Uterus (tissue), 2 donors: ENCODE measurements at regions not wholly inside any gene's neighbourhood (a gene's known extent, or its start where the extent isn't known, plus 50 kb on each side); places are given as distances from the start of the nearest gene placed in this dataset.

ENCODE experiments used
- CTCF ChIP-seq, 4 experiments: fragments of 200-600 bp in 2 of 4; fragments of 450-650 bp in 2 of 4; sonication (generic) in 2 of 4; IDR thresholded peaks; one replicate each; pipeline ENCODE4 v1.5.1; 2016 to 2019; ENCODE audit warnings: antibody characterized with exemption in 4 of 4, mild to moderate bottlenecking in 2 of 4, moderate library complexity in 1 of 4
- POLR2A ChIP-seq, 2 donors: fragments of 450-650 bp; IDR thresholded peaks; one replicate each; pipeline ENCODE4 v1.6.1; 2016; ENCODE audit warnings: antibody characterized with exemption in 2 of 2, mild to moderate bottlenecking in 1 of 2, moderate library complexity in 1 of 2

GRCh38 chr3:102353148-102353547, 81.7 kb upstream of the ZPLD1 start:
- TF ChIP-seq CTCF (IDR thresholded peaks at IDR 0.05) (no peak), POLR2A (IDR thresholded peaks at IDR 0.05) (no peak)
